LNCaP clone FGC (cell line): ENCODE measurements at regions not wholly inside any gene's neighbourhood (a gene's known extent, or its start where the extent isn't known, plus 50 kb on each side); places are given as distances from the start of the nearest gene placed in this dataset.
"Not testable (repeated sequence)": the region's sequence is repeated elsewhere in the genome, so short reads cannot be mapped to it uniquely, and the experiment has no call there.

Source experiments
- DNase-seq: peaks from one replicate; pipeline ENCODE4 v3.0.0-alpha.2; 2011; ENCODE audit warnings: low read depth
- H3K4me3 ChIP-seq: 2 replicates; pipeline ENCODE4 v1.5.1; 2011; ENCODE audit warnings: mild to moderate bottlenecking, low read depth, low read length, control low read depth
- CTCF ChIP-seq: IDR thresholded peaks from 2 replicates; pipeline ENCODE4 v1.5.1; 2012; ENCODE audit warnings: mild to moderate bottlenecking; ENCODE audit not compliant: control insufficient read depth, insufficient read depth; ENCODE audit errors: extremely low read depth

- no peak for TF ChIP-seq CTCF
- H3K4me3 ChIP-seq = no peak overlapping the region
- DNase-seq = no peak
Measured at GRCh38 chr2:150675807-150676206, 188.3 kb upstream of the RND3 start.

- no peak overlapping the region for H3K4me3 ChIP-seq
- no peak for TF ChIP-seq CTCF
- no peak for DNase-seq
Measured at GRCh38 chr2:150674283-150674682, 186.8 kb upstream of the RND3 start.

GRCh38 chr2:150672311-150672710, 184.8 kb upstream of the RND3 start:
- TF ChIP-seq CTCF = no peak
- no peak for DNase-seq
- no peak overlapping the region for H3K4me3 ChIP-seq

- DNase-seq = no peak
- H3K4me3 ChIP-seq = no peak overlapping the region
- no peak for TF ChIP-seq CTCF
Measured at GRCh38 chr2:150669492-150669891, 182.0 kb upstream of the RND3 start.

- not testable (repeated sequence) for H3K4me3 ChIP-seq
Measured at GRCh38 chr2:150667039-150667438, 179.6 kb upstream of the RND3 start.

GRCh38 chr2:150663143-150663542, 175.7 kb upstream of the RND3 start:
- TF ChIP-seq CTCF = no peak
- DNase-seq = no peak
- H3K4me3 ChIP-seq = no peak overlapping the region

More at GRCh38 chr2:150667039-150667438, 179.6 kb upstream of the RND3 start:
- DNase-seq = not testable (repeated sequence)

- DNase-seq = no peak
- no peak for TF ChIP-seq CTCF
- no peak overlapping the region for H3K4me3 ChIP-seq
Measured at GRCh38 chr2:150656002-150656401, 168.5 kb upstream of the RND3 start.
